ENCODE measurements at regions not wholly inside any gene's neighbourhood (a gene's known extent, or its start where the extent isn't known, plus 50 kb on each side); places are given as distances from the start of the nearest gene placed in this dataset.
A peak's percentile ranks its signal among the peaks of the same experiment; 100 is the strongest.
"Not testable (repeated sequence)": the region's sequence is repeated elsewhere in the genome, so short reads cannot be mapped to it uniquely, and the experiment has no call there.

GRCh38 chr2:204145791-204146190, 209.2 kb downstream of the ICOS start:
- no peak for DNase-seq

GRCh38 chr2:204147040-204147439, 210.5 kb downstream of the ICOS start:
- DNase-seq: not testable (repeated sequence)

GRCh38 chr2:204150721-204151120, 214.2 kb downstream of the ICOS start:
- no peak for DNase-seq

- no peak for DNase-seq
Observed at GRCh38 chr2:204152616-204153015, 216.1 kb downstream of the ICOS start.

GRCh38 chr2:204154863-204155262, 218.3 kb downstream of the ICOS start:
- DNase-seq: no peak

GRCh38 chr2:204156456-204156855, 219.9 kb downstream of the ICOS start:
- no peak for DNase-seq

GRCh38 chr2:204157684-204158083, 221.1 kb downstream of the ICOS start:
- DNase-seq: no peak

- no peak for DNase-seq
Observed at GRCh38 chr2:204159526-204159925, 223.0 kb downstream of the ICOS start.

GRCh38 chr2:204160989-204161388, 224.4 kb downstream of the ICOS start:
- DNase-seq: no peak

GRCh38 chr2:204161886-204162285, 225.3 kb downstream of the ICOS start:
- DNase-seq: no peak

GRCh38 chr2:204166961-204167360, 230.4 kb downstream of the ICOS start:
- no peak for DNase-seq

GRCh38 chr2:204167670-204168069, 231.1 kb downstream of the ICOS start:
- DNase-seq: not testable (repeated sequence)

GRCh38 chr2:204170411-204170810, 233.8 kb downstream of the ICOS start:
- DNase-seq: no peak

- no peak for DNase-seq
Observed at GRCh38 chr2:204171432-204172144, 235.0 kb downstream of the ICOS start.

- no peak for DNase-seq
Observed at GRCh38 chr2:204172145-204172600, 235.6 kb downstream of the ICOS start.

GRCh38 chr2:204174034-204174433, 237.5 kb downstream of the ICOS start:
- no peak for DNase-seq

GRCh38 chr2:204175552-204176271, 239.1 kb downstream of the ICOS start:
- no peak for DNase-seq

GRCh38 chr2:204176306-204176705, 239.7 kb downstream of the ICOS start:
- no peak for DNase-seq

- DNase-seq: no peak
Observed at GRCh38 chr2:204177251-204177976, 240.9 kb downstream of the ICOS start.

GRCh38 chr2:204177977-204178522, 241.5 kb downstream of the ICOS start:
- peak; percentile 3 for DNase-seq

- no peak for DNase-seq
Observed at GRCh38 chr2:204180649-204181048, 244.1 kb downstream of the ICOS start.

GRCh38 chr2:204183608-204184007, 247.0 kb downstream of the ICOS start:
- DNase-seq: no peak

GRCh38 chr2:204184226-204184625, 247.7 kb downstream of the ICOS start:
- no peak for DNase-seq

All from NCI-H1105 treated with DMSO at 0.1 percent for 48 hours (cell line).